Smooth muscle cell (in vitro differentiated cells): ENCODE measurements at regions not wholly inside any gene's neighbourhood (a gene's known extent, or its start where the extent isn't known, plus 50 kb on each side); places are given as distances from the start of the nearest gene placed in this dataset.

Experiments
- DNase-seq: peaks from one replicate; lab custom pipeline; 2025; ENCODE audit not compliant: unreplicated experiment; lab: John Stamatoyannopoulos, UW
- H2AFZ ChIP-seq: fragments of 200-600 bp; sonication (generic); 2 replicates; pipeline ENCODE4 v1.6.0; 2016; ENCODE audit warnings: antibody characterized with exemption, low read depth, mild to moderate bottlenecking
- H3F3A ChIP-seq: fragments of 200-600 bp; sonication (generic); 2 replicates; pipeline ENCODE4 v1.6.0; 2017; ENCODE audit warnings: antibody characterized with exemption, low read depth
- H3K27ac ChIP-seq: fragments of 200-600 bp; sonication (generic); 2 replicates; pipeline ENCODE4 v1.5.1; 2016; ENCODE audit warnings: low read depth, mild to moderate bottlenecking
- H3K27me3 ChIP-seq: fragments of 200-600 bp; sonication (generic); 2 replicates; pipeline ENCODE4 v1.6.1; 2016; ENCODE audit warnings: low read depth, mild to moderate bottlenecking
- H3K36me3 ChIP-seq: fragments of 200-600 bp; sonication (generic); 2 replicates; pipeline ENCODE4 v1.5.1; 2016; ENCODE audit warnings: low read depth
- H3K4me1 ChIP-seq: fragments of 200-600 bp; sonication (generic); 2 replicates; pipeline ENCODE4 v1.5.1; 2016; ENCODE audit warnings: low read depth
- H3K4me2 ChIP-seq: fragments of 200-600 bp; sonication (generic); 2 replicates; pipeline ENCODE4 v1.6.0; 2016; ENCODE audit warnings: mild to moderate bottlenecking
- H3K4me3 ChIP-seq: fragments of 200-600 bp; sonication (generic); 2 replicates; pipeline ENCODE4 v1.5.1; 2016; ENCODE audit warnings: mild to moderate bottlenecking
- H3K79me2 ChIP-seq: fragments of 200-600 bp; sonication (generic); 2 replicates; pipeline ENCODE4 v1.6.0; 2016; ENCODE audit warnings: low read depth, mild to moderate bottlenecking
- H3K9ac ChIP-seq: fragments of 200-600 bp; sonication (generic); 2 replicates; pipeline ENCODE4 v1.6.0; 2016; ENCODE audit warnings: low read depth
- H3K9me3 ChIP-seq: fragments of 200-600 bp; sonication (generic); replicated peaks from 2 replicates; pipeline ENCODE4 v1.5.1; 2016; ENCODE audit warnings: low read depth
- H4K20me1 ChIP-seq: fragments of 200-600 bp; sonication (generic); 2 replicates; pipeline ENCODE4 v1.6.0; 2016; ENCODE audit warnings: low read depth
- CTCF ChIP-seq: fragments of 200-600 bp; sonication (generic); IDR thresholded peaks from 2 replicates; pipeline ENCODE4 v1.5.1; 2017; ENCODE audit warnings: borderline replicate concordance, mild to moderate bottlenecking, antibody characterized with exemption; ENCODE audit not compliant: insufficient read depth, poor library complexity, severe bottlenecking
- WGBS: methylation state at CpG from one replicate; pipeline ENCODE4 v1.1.7; 2016; ENCODE audit warnings: low lambda C conversion rate; 5-methylcytosine and 5-hydroxymethylcytosine counted together

DNA sequence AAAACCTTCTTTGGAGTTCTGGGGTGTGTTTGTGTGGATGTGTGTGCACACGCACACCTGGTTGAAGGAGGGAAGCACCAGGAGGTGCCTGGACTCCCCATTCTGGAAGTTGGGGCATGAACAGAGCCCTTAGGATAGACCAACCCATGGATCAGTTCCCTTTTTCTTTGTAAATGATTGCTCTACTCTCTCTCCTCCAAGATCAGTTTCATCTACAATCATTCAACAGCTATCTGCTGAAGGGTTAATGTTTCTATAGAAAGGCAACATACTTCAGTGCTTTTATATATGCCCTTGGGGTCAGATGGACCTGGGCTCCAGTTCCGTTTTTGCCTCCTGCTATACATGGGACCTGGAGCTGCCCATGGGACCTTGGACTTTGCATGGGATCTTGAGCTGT, 352.1 kb upstream of the CFAP20DC start:
- Histone ChIP-seq H3K27ac (no peak overlapping the region), H3K4me2 (no peak overlapping the region), H3K9me3 (no peaks in the 10 kb centered on the region), H3K9ac (no peak overlapping the region), H2AFZ (no peak overlapping the region), H3K36me3 (no peaks in the 10 kb centered on the region), H3K27me3 (no peaks in the 10 kb centered on the region), H3F3A (no peaks in the 10 kb centered on the region), H3K4me1 (peaks cover 9% of the 10 kb centered on the region), H3K79me2 (no peaks in the 10 kb centered on the region), H4K20me1 (no peaks in the 10 kb centered on the region), H3K4me3 (no peak overlapping the region)
- no peak for TF ChIP-seq CTCF
- no peak for DNase-seq
- 74% methylated on average over 2 of the region's 2 CpGs for WGBS

DNA sequence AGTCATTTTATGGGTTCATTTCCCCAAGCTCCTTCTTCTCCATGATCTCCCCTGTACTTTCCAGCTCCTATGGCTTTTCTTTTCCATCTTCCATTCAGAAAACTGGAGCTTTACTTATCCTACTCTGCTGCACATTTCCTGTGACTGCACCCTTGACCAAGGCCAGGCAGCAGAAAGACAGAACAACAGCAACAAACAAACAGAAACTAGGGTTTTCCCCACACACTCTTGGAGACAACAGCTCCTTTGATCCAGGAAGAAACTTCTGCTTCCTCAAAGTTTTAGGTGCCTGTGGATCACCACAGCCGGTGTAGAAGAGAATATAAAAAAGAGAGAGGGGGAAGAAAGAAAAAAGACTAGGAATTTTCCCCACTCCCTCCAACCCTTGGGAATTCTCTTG, 342.3 kb upstream of the CFAP20DC start:
- no peak for DNase-seq
- Histone ChIP-seq H3K4me2 (no peak overlapping the region), H3K27me3 (no peaks in the 10 kb centered on the region), H3K9ac (no peak overlapping the region), H3K27ac (no peak overlapping the region), H3F3A (no peaks in the 10 kb centered on the region), H3K4me3 (no peak overlapping the region), H3K4me1 (no peaks in the 10 kb centered on the region), H3K79me2 (no peaks in the 10 kb centered on the region), H4K20me1 (no peaks in the 10 kb centered on the region), H3K9me3 (no peaks in the 10 kb centered on the region), H3K36me3 (no peaks in the 10 kb centered on the region), H2AFZ (no peak overlapping the region)
- WGBS: 88% methylated on average over 1 of the region's 1 CpG
- TF ChIP-seq CTCF: no peak

- H3K4me2 ChIP-seq: no peak overlapping the region
- no peaks in the 10 kb centered on the region for H3K4me1 ChIP-seq
- no peak overlapping the region for H3K4me3 ChIP-seq
- no peaks in the 10 kb centered on the region for H3K27me3 ChIP-seq
- H3K9ac ChIP-seq: no peak overlapping the region
- H3K27ac ChIP-seq: no peak overlapping the region
- no peaks in the 10 kb centered on the region for H3K36me3 ChIP-seq
- no peaks in the 10 kb centered on the region for H3F3A ChIP-seq
- no peak overlapping the region for H2AFZ ChIP-seq
- TF ChIP-seq CTCF: no peak
- no peaks in the 10 kb centered on the region for H3K79me2 ChIP-seq
- no peak for DNase-seq
- WGBS: 85% methylated on average over 7 of the region's 7 CpGs
- H4K20me1 ChIP-seq: no peaks in the 10 kb centered on the region
- no peaks in the 10 kb centered on the region for H3K9me3 ChIP-seq
These were observed 341.3 kb upstream of the CFAP20DC start for GRCh38 chr3:59391131-59391530.

GRCh38 chr3:59388555-59389270, 338.9 kb upstream of the CFAP20DC start:
- no peak overlapping the region for H3K27ac ChIP-seq

More at GRCh38 chr3:59388555-59389270, 338.9 kb upstream of the CFAP20DC start:
- 88% methylated on average over 3 of the region's 3 CpGs for WGBS
- no peak for TF ChIP-seq CTCF
- H3K36me3 ChIP-seq: no peaks in the 10 kb centered on the region
- H4K20me1 ChIP-seq: no peaks in the 10 kb centered on the region
- H3K4me1 ChIP-seq: no peaks in the 10 kb centered on the region
- H3F3A ChIP-seq: no peaks in the 10 kb centered on the region
- no peak overlapping the region for H3K4me2 ChIP-seq
- H2AFZ ChIP-seq: no peak overlapping the region
- H3K4me3 ChIP-seq: no peak overlapping the region
- no peak overlapping the region for H3K9ac ChIP-seq
- H3K79me2 ChIP-seq: no peaks in the 10 kb centered on the region
- no peaks in the 10 kb centered on the region for H3K9me3 ChIP-seq
- H3K27me3 ChIP-seq: no peaks in the 10 kb centered on the region
- DNase-seq: no peak
